ENCODE measurements at regions not wholly inside any gene's neighbourhood (a gene's known extent, or its start where the extent isn't known, plus 50 kb on each side); places are given as distances from the start of the nearest gene placed in this dataset.

DNA sequence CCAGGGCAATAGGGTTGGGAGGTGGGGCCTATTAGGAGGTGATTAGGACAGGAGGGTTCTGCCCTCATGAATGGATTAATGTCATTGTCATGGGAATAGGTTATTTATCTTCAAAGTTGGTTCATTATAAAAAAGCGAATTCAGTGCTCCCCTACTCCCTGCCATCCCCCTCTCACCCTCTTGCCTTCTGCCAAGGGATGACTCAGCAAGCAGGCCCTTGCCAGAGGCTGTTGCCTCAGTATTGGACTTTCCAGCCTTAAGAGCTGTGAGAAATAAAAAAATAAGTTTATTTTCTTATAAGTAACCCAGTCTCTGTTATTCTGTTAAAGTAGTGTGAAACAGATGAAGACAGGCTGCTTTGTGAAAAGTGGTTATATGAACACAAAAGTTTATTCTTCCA, 381.1 kb upstream of the ZFP64 start:
- no peak for DNase-seq (ENCODE audit: low read depth in 2 of 2)

DNA sequence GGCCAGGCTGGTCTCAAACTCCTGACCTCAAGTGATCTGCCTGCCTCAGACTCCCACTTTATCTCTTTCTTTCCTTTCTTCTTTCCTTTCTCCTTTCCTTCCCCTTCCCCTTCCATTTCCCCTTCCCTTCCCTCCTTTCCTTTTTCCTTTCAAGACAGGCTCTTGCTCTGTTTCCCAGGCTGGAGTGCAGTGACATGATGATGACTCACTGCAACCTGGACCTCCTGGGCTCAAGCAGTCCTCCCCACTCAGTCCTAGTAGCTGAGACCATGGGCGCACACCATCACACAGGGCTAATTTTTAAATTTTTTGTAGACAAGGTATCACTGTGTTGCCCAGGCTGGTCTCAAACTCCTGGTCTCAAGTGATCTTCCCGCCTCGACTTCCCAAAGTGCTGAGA, 377.6 kb upstream of the ZFP64 start:
- DNase-seq (ENCODE audit: low read depth in 2 of 2) = no peak

DNA sequence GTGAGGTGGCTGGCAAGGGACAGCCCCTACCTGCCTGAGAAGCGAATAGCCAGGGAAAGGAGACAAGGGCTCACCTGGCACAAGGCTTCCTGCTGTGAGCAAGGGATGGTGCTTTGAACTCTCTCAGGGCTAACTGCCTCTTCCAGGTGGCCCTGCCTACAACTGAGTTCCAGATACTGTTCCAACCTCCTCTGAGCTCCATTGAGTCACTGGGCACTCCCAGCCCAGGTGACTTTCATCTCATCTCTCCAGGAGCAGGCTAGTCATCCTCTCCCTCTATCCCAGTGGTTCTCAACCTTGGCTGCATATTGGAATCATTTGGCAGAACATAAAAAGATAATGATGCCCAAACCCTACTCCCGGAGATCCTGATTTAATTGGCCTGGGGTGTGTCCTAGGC, 374.0 kb upstream of the ZFP64 start:
- no peak for DNase-seq (ENCODE audit: low read depth in 2 of 2)

DNA sequence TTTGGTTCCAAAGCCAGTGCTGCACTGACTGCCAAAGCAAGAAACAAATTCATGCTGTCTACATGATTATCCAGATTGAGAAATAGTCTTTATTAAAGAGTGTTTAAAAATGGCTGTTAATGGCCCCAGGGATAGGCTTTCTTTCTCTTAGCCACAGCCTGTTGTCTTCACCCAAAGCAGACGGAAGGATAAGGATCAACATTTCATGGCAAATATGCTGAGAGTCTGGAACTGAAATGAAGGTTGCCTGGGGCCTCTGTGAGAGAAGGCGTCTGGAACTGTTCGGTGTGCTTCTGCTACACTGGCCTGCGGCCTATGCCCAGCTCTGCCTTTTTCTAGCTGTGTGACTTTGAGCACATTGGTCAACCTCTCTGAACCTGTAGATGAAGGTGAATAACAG, 373.0 kb upstream of the ZFP64 start:
- no peak for DNase-seq (ENCODE audit: low read depth in 2 of 2)

DNA sequence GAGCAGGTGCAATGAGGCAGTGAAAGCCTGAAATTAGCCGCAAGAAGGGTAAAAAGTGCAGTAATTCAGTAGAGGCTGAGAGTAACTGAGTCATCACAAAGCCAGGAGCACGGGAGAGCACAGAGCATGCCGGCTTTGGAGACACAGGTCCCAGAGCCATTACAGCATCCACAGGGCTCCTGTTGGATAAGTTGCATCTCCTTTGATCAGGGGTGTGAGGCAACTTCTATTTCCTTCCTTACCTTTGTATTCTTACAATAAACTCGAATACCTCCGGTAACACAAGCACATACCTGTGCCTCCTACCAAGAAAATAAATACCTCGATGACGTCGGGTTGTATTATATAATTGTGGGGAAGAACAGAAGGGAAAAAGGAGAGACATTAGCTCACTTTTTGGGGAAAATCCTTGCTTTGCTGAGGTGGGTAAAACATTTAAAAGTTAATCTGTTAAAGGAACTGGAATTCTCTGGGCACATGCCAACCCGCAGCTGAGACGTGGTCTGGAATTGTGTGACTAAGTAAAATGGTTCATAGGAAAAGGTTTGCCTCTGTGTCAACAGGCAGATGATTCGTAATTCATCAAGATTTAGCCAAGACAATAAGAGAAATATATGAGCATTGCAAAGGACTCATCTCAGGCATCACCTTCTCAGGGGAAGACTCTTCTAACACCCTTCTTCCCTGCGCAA, 360.7 kb upstream of the ZFP64 start:
- DNase-seq (ENCODE audit: low read depth in 2 of 2) = no peak

DNA sequence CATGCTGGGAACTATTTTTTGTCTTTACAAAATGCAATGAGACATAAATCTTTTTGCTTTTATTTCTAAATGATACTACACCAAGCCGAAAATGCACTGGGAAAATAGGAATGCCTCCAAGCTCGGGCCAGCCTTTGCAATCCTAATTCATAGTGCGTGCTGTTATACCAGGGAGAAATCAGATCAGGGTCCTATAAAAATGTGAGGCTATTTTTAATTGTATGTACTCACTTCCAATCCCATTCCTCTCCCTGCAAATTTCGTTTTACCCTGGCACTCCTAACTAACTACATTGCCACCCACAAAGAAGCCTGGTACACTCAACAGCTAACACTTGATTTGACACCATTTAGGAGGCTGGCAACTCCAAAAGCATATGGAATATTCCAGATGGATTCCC, 350.6 kb upstream of the ZFP64 start:
- DNase-seq (ENCODE audit: low read depth in 2 of 2) = no peak

DNA sequence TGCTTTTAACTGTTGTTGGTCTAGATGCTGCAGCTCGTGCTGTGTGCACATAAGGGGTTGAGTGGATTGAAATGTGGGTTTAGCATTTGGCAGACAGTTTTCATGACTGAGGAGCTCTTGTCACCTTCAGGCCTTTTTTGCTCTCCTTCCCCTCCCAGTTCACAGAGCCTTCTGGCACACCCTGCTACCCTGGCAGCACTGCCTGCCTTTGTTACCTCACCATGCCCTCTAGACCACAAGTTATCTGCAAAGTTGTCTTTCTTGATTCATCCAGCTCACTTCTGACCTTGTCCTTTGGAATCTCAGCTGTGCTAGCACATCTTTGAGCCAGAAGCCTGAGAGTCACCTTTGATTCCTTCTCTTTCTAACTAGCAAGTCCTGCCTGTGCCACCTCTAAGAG, 348.9 kb upstream of the ZFP64 start:
- no peak for DNase-seq (ENCODE audit: low read depth in 2 of 2)

DNA sequence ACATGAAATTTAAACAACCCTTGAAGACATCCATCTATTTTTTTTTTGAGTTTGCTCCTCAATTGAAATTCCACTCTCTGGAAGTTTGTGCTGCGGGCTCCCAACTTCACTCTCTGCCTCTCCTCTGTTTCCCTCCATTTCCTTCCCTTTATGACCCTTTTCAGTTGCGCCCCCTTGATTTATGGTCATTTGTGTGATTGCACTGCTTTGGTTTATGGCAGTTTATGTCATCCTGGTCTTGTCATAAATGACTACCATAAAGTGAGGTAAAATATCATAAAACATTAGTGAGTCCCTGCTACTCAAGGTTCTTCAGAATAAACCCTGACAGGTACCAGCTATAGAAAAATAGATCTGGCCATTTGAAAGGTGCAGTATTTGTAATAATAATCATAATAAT, 348.3 kb upstream of the ZFP64 start:
- DNase-seq (ENCODE audit: low read depth in 2 of 2) = no peak

DNA sequence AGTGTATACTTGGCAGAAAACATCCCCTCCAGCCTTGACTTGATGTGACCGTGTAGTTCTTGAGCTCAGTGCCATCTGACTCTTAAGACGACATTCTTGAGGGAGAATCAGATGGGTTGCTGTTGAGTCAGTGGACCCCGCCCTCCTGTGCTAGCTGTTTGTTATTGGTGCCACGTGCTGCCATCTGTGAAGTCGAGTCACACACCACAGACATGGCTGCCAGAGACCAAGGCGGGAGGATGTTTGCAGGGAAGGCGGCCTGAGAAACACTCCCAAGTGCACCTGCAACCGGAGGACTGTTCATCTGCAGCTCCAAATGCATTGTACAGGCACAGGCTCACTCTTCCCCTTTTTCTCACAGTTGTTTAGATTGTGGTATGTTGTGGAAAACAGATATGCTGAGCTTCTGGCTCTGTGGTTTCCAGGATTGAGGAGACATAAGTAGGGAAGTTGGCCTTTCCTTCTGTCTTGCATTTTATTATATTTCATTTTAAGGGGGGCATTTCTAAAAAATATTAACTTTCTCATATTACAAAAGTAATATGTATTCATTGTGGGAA, 345.3 kb upstream of the ZFP64 start:
- no peak for DNase-seq (ENCODE audit: low read depth in 2 of 2)

DNA sequence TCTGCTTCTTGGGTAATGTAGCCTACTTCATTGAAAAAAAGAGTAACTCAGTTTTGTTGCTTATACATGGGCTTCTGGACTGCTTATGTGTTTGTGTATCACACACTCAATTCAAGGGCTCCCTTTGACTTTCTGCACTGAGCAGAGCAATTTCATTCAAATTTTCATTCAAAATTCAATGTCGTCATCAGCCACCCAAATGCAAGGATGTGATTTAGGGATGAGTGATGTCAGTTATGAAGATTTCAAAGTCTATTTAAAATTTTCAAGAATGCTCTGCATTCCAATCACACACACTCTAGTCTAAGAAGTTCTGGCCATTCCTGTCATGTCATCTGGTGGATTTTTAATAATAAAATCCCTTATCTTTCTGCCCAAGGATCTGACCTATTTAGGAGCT, 344.5 kb upstream of the ZFP64 start:
- no peak for DNase-seq (ENCODE audit: low read depth in 2 of 2)

DNA sequence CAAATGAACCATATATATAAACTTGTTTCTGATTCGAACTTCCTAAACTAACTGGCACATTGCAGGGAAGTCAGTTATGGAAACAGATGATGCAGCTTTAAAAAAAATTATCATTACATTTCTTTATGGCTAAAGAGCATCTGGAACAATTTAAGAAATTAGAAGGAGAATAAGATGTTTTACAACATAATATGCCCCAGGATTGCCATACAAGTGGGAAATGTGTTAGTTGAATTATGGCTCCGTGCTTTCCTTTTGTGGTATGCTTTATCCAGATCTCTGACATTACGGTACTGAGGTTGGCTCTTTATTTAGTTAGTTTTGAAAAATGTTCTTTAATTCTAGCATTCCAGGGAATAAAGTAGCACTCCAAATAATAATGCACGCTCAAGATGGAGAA, 343.0 kb upstream of the ZFP64 start:
- no peak for DNase-seq (ENCODE audit: low read depth in 2 of 2)

DNA sequence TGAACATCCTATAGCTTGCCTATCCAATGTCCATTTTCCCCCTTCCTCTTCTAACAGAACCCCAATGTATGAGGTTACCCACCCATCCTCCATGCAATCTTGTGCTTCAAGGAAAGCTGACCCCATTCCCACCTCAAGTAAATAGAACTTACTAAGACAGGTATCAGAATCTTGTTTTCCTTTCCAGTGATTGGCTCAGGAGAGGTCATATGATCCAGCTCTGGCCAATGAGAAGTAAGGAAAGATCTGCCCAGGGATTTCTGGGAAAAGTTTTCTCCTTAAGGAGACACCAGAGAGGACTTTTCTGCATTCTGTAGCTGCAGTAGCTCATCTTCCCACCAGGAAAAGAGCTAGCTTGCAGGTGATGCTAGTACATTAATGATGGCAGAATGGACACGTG, 341.8 kb upstream of the ZFP64 start:
- no peak for DNase-seq (ENCODE audit: low read depth in 2 of 2)

DNA sequence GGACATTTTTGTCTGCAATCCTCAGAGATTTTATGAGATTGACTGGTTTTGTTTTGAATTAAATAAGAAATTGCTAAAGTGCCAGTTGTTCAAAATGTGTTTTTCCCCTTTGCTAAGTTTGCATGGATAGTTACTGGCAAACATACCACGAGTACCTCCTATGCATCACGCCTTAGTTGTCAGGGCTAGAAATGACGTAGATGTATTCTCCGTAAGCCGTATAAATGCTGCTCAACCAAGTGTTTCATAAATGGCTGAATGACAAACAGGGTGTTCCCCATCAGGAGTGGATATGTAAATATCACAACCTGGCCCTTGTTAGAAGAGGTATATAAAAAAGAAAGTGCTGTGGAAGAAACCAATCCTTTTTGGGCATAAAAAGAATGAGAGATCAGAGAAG, 341.1 kb upstream of the ZFP64 start:
- no peak for DNase-seq (ENCODE audit: low read depth in 2 of 2)

DNA sequence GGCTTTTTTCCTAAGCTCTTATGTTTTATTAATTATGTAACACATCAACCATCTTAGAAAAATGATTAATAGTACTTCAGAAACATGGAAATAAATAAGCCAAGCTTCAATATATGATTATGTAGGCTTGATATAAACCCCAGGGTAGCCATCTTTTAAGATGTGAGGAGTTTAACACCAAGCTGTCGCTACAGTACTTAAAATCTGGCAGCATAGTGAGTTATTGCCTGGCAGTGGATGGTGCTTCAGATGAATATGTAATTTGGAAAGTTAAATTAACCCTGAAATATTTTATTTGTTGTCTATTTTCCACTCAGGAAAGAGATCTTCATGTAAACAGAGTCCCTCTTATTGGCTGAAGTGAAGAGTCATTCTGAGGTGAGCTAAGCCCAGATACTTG, 339.0 kb upstream of the ZFP64 start:
- no peak for DNase-seq (ENCODE audit: low read depth in 2 of 2)

DNA sequence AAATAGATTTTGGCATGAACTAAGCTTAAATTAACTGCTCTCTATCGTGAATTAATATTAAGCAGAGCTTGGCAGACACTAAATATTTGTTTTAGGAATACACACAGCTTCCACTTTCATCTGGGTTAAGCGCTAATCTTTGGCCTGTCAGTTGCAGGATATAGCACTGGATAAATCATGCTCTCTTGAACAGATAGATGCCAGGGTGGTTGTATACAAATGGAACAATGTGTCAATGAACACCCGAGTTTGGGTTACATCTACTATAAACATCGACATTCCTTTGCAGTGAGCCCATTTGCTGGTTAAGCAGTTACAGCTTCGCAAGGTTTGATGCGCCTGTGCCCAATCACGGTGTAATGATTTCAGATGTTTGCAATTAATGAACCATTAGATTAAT, 338.2 kb upstream of the ZFP64 start:
- DNase-seq (ENCODE audit: low read depth in 2 of 2) = no peak

DNA sequence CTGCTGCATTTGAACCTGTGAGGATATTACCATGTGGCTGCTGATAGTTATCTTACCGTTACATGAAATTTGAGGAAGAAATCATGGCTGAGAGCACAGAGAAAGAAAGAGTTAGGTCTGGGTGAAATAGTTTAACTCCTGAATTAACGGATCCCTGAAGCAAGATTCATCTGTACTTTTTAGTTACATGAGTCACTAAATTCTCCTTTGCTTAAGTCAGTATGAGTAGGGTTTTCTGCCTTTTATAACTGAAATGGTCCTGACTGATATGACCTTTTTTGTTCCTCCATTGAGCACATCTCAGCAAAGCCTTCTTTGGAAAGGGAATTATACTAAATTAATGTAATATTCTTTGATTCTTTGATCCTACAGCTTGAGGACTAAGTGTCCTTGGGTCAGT, 333.3 kb upstream of the ZFP64 start:
- DNase-seq (ENCODE audit: low read depth in 2 of 2) = no peak

DNA sequence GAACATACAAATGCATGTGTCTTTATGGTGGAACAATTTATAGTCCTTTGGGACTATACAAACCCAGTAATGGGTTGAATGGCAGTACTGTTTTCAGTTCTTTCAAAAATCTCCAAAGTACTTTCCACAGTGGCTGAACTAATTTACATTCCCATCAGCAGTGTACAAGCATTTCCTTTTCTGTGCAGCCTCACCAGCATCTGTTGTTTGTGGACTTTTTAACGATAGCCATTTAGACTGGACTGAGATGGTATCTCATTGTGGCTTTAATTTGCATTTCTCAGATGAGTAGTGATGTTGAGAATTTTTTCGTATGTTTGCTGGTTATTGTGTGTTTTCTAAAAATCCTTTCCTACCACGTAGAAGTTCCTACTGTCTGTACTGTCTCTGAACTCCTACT, 327.2 kb upstream of the ZFP64 start:
- no peak for DNase-seq (ENCODE audit: low read depth in 2 of 2)

DNA sequence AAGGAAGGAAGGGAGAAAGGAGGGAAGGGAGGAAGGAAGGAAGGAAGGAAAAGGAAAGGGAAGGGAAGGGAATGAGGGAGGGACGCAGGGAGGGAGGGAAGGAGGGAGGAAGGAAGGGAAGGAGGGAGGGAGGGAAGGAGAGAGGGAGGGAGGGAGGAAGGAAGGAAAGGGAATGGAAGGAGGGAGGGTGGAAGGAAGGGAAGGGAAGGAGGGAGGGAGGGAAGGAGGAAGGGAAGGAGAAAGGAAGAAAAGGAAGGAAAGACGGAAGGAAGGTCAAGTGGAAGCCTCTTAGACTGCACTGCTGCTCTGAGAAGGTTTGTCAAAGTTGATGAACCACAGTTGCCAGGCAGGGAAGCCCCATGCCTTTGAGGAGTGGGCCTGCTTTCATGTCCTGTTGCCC, 324.3 kb upstream of the ZFP64 start:
- DNase-seq (ENCODE audit: low read depth in 2 of 2) = no peak

DNA sequence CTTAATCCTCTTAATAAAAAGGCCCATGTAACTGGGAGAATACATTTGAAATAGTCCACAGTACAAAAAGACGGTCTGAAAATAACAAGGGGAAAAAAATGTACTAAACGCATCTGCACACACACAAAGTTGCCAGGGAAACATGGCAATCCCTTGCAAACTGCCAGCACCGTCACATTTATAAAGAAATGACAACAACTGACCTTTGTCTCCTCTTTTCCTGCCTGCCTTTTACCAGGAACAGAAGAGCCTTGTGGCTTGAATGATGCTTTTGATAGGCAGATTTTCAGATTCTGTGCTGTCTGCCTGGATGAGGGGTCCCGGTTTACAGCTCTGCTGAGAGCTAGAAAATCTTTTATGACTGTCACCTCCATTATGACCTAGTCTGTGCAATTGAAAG, 308.6 kb upstream of the ZFP64 start:
- DNase-seq (ENCODE audit: low read depth in 2 of 2) = no peak

DNA sequence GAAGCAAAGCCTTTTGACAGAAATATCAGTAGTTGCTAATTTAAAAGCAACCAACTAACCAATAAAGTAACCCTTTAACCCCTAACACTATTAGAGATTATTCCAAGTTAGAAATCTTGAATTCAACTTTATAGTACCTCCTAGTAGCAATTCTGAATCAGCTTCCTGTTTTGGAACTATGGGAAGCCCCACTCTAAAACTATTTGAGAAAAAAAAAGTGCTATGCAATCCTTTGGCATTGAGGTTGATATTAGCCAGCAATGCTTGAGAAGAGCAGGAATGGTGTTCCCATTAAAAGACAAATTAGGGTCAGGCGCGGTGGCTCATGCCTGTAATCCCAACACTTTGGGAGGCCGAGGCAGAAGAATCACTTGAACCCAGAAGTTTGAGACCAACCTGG, 306.2 kb upstream of the ZFP64 start:
- no peak for DNase-seq (ENCODE audit: low read depth in 2 of 2)

DNA sequence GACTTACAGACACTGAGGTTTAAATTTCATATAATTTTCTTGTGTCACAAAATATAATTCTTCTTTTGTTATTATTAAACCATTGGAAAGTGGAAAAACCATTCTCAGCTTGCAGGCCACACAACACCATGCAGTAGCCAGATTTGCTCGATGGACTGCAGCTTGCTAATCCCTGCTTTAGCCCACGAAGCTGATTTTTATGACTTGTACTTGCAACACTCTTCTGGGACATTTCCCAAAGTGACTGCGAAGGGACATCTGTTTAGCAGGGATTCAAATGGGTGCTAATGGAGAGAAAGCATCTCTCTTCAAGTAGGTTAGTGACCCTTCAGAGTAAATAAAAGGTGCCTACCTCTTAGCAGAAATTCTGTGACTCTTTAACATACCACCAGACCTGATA, 304.6 kb upstream of the ZFP64 start:
- no peak for DNase-seq (ENCODE audit: low read depth in 2 of 2)

DNA sequence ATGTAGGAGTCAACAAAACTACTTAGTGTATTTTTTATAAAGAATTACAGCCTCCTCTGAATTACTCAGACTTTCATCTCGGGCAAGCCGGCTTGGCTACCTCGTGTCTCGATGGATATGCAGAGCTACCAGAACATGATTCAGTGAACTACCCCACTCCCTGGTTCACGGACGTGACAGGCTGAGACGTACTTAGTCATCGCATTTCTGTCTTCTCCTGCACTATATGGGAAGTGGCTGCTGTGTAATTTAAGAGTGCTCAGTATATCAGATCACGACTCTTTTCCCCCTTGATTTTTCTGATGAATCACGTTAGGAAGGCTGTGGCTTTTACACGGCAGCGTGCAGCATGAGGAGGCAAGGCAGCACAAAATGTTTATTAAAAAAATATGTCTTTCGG, 302.7 kb upstream of the ZFP64 start:
- peak; percentile 44 to 59 for DNase-seq (ENCODE audit: low read depth in 2 of 2)

DNA sequence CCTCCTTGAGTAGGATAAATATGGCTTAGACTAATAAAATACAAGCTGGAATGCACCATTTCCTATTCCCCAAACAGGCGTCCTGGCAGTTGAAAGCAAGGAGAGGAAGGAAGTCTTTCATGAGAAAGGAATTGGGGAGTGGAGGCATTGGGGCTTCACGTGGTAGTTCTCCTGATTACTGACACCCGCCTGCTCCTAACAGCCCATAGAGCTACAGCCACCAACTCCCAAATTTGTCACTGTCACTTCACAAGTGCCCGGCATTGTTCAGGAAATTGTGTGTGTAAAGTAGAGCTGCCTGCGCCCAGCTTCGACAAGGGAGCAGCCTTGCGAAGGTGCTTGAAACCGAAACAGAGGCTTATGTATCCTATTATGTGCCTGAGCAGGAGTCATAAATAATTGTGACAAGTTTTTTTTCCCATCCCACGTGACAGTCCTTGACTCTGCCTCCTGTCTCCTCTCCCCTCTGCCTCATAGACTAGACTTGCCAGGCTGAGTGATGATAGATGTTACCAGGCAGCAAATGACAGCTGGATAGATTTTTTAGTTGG, 301.7 kb upstream of the ZFP64 start:
- no peak for DNase-seq (ENCODE audit: low read depth in 2 of 2)

Measured in stimulated activated CD8-positive, alpha-beta memory T cell treated with anti-CD3 and anti-CD28 coated beads, Interleukin-7, amount 100 ng/mL, for 4 hours (primary cell).